Stimulated activated CD4-positive, alpha-beta T cell treated with anti-CD3 and anti-CD28 coated beads, Interleukin-1b, Interleukin-23, amount 100 ng/mL, for 4 hours (primary cell): ENCODE measurements at regions not wholly inside any gene's neighbourhood (a gene's known extent, or its start where the extent isn't known, plus 50 kb on each side); places are given as distances from the start of the nearest gene placed in this dataset.
"Not testable (repeated sequence)": the region's sequence is repeated elsewhere in the genome, so short reads cannot be mapped to it uniquely, and the experiment has no call there.

ENCODE experiments used
- DNase-seq, 2 donors: peaks; one replicate each; pipeline ENCODE4 v3.0.0-alpha.2; 2020; ENCODE audit warnings: low read depth in 2 of 2

DNA sequence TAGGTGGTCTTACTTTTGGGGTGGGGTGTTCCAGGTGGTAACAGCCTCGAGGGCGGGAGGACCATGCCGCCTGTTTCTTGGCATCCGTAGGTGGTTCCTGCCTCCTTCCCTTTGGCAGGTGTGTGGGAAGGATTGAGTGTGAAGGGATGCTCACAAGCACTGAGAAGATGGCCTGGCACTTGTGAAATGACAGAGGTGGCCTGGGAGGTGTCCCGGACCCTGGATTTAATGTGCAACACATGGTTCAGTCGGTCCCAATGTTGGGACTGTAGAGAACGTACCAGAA lies 165.8 kb upstream of the FOXF1 start:
- no peak for DNase-seq

DNA sequence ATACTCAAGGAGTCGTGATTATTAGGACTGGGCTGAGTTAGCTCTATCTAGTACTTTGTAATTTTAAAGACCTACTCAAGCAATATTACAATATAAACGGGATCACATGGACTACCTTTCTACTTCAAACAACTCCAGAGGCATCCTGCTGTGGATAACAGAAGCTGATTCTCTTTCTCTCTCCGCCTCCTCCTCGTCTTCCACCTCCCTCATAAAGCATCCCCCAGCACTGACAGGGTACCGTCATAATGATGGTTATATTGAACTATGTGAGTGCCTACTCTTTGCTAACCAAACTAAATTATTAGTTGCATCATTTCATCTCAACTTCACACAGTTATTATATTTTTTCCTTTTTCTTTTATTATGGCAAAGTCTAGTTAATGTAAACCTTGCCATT lies 165.4 kb upstream of the FOXF1 start:
- no peak for DNase-seq

DNA sequence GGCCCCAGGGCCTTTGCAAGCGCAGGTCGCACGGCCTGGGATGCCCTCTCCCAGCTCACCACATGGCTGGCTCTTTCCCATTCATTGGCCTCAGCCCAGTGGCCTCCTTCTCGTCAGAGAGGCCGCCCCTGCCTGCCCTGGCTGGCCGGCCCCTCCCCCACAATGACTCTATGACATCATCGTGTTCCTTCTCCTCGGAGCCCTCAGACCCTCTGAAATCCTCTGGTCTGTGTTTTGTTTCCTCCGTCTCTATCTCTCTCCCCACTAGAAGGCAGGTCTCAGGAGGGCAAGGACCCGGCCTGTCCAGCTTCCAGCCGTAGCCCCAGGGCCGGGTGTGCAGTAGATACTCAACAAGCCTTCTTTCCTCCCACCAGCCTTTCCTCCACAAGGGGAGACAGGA lies 164.8 kb upstream of the FOXF1 start:
- no peak for DNase-seq

DNA sequence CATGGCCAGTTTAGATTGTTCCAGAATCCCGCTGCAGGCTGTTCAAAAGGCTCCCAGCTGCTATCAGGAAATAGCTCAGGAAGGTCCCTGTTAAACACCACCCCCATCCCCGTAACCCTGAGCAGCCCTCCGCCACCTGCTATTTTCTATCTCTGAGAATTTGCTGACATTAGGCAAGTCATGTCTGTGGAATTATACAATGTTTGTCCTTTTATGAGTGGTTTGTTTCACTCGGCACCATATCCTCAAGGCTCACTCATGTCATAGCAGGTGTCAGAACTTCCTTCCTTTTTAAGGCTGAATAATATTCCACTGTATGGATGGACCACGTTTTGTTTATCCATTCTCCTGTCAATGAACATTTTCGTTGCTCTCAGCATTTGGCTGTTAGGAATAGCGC lies 164.3 kb upstream of the FOXF1 start:
- no peak for DNase-seq

DNA sequence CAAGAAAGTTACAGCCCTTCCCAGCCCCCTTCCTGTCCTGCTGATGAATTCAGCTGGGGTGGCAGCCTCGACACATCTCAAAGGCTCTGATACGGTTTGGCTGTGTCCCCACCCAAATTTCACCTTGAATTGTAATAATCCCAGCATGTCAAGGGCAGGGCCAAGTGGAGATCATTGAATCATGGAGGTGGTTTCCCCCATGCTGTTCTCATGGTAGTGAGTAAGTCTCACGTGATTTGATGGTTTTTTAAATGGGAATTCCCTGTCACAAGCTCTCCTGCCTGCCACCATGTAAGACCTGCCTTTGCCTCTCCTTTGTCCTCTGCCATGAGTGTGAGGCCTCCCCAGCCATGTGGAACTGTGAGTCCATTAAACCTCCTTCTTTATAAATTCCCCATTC lies 163.2 kb upstream of the FOXF1 start:
- DNase-seq = no peak

DNA sequence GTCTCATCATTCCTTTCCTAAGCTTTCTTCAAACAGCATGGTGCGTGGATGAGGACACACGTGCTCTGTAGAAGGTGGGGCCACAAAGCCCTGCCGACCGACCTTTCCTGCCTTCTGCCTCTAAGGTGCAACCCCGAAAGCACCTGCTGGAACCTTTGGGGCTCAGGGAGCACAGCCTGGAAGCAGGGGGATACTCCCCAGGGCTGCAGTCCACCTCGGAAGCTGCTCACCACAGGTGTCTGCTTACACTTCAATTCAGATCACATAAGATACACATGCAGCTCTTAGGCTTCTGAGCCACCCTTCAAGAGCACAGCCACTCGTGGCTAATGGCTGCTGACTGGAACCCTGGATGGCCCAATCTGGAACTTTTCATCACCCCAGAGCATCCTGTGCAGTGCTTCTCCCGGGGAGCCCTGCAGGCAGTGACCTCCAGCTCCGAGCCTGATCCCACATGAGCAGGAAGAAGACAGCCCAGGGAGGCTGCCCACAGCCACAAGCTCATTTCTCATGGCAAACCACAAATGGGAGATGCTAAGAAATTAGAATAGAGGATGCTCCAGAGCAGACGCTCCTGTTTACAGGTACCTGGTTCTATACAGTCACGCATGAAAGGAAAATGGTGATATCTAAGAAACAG lies 162.3 kb upstream of the FOXF1 start:
- DNase-seq = no peak

DNA sequence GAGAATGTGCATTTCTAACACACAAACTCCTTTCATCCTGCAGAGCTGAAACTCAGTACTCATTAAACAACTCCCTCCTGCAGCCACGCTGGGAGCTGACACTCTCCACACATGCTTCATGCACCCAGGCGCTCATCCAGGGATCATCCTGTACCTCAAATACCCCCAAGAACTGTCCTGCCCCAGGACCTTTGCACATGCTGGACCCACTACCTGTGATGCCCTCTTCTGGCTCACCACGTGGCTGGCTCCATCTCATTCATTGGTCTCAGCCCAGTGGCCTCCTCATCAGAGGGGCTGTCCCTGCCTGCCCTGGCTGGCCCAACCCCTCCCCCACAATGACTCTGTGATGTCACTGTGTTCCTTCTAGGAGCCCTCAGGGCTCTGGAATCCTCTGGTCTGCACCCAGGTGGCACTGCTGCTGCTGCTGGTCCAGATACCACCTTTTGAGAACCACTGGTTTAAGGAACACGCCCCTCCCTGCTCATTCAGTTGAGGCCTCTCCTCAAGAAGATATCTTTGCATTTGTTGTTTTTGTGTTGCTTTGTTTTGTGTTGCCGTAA lies 160.9 kb upstream of the FOXF1 start:
- DNase-seq = no peak

DNA sequence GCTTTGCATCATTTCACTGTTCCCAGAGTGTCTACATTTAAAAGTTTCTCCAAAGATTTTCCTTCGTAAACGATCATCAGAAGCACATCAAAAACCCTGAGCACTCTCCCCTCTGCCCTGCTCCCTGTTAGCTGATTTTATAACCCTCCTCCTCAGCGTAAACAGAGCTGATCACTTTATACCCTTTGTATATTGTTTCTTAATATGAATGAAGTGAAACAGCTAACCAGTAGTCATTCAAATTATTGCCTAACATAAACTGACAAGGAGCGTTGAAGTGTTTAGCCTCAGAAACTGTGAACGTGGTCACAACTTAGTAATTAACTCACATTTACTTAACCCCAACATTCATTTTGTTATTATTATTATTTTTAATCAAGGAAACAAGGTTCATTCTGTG lies 160.0 kb upstream of the FOXF1 start:
- DNase-seq = no peak

DNA sequence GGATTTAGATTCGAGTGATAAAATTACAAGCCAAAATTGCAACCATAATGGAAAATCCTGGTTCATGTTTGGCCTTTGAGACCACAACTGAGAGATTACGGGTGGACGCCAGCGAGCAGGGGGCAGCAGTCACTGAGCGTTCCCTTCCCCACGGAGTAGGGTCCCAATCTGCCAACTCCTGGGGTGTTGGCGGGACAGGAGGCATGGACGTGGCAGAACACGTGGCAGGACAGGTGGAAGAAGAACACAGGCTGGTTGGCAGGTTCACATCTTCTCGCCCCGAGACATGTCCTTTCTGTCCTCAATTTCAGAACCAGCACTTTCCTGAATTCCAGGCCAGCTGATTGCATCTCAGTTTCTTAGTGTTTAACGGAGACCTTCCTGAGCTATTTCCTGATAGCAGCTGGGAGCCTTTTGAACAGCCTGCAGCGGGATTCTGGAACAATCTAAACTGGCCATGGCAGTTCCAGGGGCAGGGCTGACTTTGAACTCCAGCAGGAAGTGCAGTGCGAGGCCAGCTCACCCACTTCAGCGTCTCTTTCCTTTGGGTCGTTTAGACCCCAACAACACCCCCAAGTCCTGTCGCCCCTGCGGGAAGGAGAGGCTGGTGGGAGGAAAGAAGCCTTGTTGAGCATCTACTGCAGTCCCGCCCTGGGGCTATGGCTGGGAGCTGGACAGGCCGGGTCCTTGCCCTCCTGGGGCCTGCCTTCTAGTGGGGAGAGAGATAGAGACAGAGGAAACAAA lies 159.1 kb upstream of the FOXF1 start:
- no peak for DNase-seq

DNA sequence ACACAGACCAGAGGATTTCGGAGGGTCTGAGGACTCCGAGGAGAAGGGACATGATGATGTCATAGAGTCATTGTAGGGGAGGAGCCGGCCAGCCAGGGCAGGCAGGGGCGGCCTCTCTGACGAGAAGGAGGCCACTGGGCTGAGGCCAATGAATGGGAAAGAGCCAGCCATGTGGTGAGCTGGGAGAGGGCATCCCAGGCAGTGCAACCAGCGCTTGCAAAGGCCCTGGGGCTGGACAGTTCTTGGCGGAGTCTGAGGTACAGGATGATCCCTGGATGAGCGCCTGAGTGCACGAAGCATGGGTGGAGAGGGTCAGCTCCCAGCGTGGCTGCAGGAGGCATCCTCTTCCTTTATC lies 158.6 kb upstream of the FOXF1 start:
- DNase-seq = not testable (repeated sequence)

DNA sequence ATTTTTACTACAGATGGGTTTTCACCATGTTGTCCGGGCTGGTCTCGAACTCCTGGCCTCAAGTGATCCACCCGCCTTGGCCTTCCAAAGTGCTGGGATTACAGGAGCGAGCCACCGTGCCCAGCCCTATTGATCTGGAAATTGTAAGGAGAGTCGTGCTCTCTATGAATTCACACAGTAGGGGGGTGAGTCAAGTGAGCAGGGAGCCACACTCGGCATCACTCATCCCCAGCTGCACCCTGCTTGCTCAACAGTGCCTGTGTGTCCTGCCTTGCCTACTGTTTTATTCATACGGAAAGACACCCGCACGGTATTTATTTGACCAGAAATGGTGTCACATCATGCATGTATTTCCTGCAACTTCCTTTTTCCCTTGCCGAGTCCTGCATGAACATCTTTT lies 157.2 kb upstream of the FOXF1 start:
- DNase-seq = no peak

DNA sequence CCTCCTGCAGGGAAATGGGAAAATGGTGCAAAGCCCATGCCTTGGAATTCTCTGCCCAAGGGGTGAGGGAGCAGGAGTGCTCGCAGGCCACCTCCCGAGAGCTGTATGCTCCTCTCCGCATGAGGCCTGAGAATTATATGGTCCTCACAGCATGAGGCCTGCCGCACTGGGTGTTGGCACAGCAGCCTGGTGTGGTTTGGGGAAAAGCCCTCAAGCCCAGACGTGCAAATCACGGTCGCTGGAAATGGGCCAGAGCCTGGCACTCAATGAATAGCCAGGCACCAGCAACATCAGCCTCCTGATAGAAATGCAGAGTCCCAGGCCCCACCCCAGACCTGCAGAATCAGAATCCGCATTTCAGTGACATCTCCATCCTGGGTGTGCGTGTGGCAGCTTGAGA lies 156.4 kb upstream of the FOXF1 start:
- no peak for DNase-seq

DNA sequence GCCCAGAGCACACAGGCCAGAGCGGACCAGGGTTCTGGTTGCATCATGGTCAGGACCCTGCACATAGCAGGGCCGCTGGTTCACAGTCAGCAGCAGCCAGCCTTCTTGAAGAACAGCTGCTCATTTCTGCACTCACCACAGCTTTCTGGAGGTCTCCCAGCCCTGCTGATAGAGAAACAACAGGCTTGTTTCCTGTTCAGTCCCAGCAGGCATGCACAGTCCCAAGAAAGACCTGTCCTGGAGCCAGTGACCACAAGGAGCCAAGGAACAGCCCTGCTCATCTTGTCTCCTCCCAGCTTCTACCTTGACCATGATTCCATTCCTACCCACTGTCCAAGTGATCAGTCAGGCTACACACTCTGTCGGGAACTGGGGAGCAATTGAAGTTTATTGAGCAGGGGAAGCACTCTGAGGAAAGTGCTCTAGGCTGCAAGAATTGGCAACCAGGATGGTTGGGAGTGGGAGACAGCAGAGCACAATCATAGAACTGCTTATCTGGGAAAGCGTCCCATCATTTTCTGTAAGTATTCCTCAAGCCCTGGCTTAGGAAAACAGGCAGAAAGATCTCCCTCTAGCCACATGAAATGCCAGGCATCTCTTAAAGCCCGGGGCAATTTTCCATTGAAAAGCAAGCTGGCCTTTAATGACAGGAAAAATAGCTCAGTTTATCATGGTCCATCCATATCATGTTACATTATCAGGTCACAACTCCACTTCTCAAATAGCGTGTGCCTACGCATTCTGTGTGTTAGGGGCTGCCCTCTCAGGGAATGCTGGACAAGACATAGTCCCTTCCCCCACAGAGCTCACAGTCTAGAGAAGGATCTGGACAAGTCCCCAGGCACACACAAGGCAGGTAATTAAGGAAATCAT lies 155.4 kb upstream of the FOXF1 start:
- no peak for DNase-seq

DNA sequence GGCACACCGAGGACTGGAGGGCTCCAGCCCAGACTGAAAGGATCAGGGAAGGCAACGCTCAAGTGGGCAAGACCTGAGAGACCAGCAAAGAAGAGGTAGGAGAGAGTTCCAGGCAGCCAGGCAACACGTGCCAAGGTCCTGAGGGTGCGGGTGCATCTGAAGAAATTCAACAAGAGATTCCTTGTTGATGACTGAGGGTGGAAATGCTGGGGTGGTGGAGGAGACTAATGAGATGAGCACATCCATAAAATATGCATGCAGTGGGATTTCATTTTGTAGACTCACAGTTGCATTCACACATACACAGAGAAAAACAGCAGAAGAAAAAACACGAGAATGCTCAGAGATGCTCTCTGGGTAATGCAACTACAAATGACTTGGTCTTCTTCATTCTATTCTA lies 154.8 kb upstream of the FOXF1 start:
- no peak for DNase-seq

DNA sequence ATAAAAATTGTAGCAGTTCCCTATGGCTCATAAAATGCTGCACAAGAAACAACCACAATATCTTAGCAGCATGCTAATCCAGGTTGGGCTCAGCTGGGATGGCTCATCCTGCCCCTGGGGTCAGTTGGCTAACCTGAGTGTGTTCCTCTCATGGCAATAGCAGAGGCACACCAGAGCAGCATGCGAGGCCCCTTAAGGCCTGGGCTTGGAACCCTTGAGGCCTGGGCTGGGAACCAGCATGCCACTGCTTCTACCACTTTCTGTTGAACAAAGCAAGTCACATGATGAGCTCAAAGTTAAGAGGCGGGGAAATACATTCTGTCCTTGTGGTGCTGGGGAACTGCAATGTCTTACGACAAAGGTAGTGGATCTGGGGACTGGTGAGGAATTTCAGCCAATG lies 154.4 kb upstream of the FOXF1 start:
- no peak for DNase-seq

DNA sequence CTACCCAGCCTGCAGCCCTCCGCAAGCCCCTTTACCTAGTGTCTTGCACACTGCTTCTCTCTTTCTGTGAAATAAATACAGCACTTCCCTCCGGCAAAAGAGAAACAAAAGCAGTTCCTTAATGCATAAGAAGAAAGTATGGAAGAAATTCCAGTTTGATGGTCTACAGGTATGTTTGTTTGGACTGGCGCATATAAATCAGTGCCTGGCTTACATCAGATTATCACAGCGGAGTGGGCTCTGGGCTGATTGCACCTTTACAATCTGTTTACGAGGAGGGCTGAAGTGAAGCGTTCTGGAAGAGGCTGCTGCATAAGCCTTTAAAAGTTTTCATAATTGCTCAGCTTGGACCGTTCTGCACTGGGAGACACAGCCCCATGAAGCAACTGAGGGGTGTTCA lies 153.5 kb upstream of the FOXF1 start:
- no peak for DNase-seq

DNA sequence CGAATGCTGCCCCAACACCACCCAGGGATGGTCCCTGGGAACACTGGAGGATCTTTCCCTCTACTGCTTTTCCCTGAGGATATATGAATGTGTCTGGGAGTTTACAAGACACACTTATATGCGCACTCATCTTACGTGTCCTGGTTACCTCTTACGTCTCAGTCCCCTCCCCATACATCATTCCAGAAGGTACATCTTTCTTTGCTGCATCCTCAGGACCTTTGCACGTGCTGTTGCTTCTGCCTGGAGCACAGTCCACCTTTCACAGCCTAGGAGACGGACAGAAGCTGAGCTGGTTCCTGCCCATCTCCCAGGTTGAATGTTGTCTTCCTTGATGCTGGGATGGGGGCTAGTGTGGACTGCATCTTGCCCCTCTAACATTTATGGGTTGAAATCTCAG lies 153.0 kb upstream of the FOXF1 start:
- DNase-seq = no peak

DNA sequence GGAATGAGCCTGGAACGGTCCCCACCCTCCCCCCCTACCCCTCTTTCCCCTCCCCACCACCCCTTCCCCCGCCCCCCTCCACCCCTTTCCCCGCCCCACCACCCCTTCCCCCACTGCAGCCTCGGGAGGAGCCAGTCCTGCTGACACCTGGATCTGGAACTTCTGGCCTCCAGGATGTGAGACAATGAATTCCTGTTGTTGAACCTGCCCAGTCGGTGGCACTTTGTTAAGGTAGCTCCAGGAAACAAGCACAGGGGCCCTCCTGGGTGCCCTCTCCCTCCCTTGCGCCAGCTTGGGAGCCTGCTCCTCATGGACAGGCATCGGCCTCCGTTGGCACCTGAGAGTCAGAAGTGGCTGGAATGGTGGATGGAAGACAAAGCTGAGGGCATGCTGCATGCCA lies 152.4 kb upstream of the FOXF1 start:
- DNase-seq = no peak

DNA sequence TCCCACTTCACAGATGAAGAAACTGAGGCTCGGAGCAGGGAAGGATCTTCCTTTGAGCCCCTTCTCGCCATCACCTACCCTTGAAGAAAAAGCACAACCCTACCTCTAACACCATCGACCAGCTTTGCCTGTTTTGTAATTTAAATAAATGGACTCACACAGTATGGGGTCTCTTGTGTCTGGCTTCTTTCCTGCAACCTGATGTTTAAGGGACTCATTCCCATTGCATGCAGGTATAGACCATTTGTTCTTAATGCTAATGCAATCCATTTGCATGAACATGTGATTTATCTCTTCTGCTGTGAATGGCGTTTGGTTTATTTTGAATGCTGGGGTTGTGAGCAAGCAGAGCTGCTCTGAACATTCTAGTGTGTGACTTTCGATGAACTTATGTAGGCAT lies 150.8 kb upstream of the FOXF1 start:
- DNase-seq = no peak

DNA sequence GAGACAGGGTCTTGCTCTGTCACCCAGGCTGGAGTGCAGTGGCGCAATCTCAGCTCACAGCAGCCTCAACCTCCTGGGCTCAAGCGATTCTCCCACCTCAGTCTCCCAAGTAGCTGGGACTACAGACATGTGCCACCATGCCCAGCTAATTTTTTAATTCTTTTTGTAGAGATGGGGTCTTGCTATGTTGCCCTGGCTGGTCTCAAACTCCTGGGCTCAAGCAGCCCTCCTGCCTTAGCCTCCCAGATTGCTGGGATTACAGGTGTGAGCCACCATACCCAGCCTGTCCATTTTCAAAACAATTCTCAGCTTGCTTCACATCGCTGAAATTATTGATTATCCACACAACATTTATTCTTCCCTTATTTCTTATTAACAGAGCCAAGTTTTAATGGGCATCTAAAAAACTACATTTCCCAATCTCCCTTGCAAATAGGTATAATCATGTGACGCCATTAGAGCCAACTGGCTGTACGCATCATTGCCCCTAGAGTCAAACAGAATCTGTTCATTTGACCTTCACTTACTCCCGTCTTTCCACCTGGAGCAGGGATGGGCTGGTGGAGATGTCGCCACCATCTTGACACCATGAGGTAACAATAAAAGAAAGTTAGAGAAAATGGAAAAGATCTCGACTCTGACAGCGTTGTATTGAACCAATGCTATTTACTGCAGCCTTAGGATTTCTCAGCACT lies 148.0 kb upstream of the FOXF1 start:
- DNase-seq = no peak

DNA sequence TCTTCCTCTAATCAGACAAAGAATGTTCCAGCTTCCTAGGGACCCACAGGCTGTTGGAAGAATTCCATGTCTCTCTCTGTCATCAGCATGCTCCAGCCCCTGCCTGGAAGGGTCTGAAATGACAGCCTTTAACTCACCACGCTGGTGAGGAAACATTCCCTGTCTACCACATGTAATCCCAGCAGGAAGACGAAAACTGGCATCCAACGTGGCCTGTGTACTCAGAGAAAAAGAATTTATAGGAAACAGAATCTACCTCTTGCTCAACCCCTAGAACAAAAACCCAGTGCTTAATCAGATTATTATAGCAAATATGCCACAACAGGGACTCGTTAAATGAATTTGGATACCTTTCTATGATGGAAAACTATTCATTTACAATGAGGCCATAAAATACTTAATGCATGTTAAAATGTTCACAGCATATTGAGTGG lies 147.3 kb upstream of the FOXF1 start:
- DNase-seq = no peak
